ENCODE measurements at regions not wholly inside any gene's neighbourhood (a gene's known extent, or its start where the extent isn't known, plus 50 kb on each side); places are given as distances from the start of the nearest gene placed in this dataset.

- TF ChIP-seq CTCF (IDR thresholded peaks at IDR 0.05) (no peak), ATF1 (CRISPR knock-in tag; IDR thresholded peaks at IDR 0.05) (no peak)
- TF ChIP-seq, protein P1, sequence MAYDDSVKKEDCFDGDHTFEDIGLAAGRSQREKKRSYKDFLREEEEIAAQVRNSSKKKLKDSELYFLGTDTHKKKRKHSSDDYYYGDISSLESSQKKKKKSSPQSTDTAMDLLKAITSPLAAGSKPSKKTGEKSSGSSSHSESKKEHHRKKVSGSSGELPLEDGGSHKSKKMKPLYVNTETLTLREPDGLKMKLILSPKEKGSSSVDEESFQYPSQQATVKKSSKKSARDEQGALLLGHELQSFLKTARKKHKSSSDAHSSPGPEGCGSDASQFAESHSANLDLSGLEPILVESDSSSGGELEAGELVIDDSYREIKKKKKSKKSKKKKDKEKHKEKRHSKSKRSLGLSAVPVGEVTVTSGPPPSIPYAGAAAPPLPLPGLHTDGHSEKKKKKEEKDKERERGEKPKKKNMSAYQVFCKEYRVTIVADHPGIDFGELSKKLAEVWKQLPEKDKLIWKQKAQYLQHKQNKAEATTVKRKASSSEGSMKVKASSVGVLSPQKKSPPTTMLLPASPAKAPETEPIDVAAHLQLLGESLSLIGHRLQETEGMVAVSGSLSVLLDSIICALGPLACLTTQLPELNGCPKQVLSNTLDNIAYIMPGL (CRISPR knock-in tag; IDR thresholded peaks at IDR 0.05): no peak
Observed at GRCh38 chr2:66255867-66256266, 179.1 kb upstream of the MEIS1 start.

Data from WTC11 (cell line).